NCI-H510A (cell line): ENCODE measurements at regions not wholly inside any gene's neighbourhood (a gene's known extent, or its start where the extent isn't known, plus 50 kb on each side); places are given as distances from the start of the nearest gene placed in this dataset.

ENCODE experiments used
- DNase-seq: peaks from one replicate; lab custom pipeline; 2025; lab: John Stamatoyannopoulos, UW

GRCh38 chr22:49051491-49052022 is 776.1 kb downstream of the BRD1 start:
- no peak for DNase-seq

GRCh38 chr22:49049691-49050090 is 778.0 kb downstream of the BRD1 start:
- no peak for DNase-seq

GRCh38 chr22:49048591-49048990 is 779.1 kb downstream of the BRD1 start:
- DNase-seq, result no peak

- DNase-seq, result no peak
Measured at GRCh38 chr22:49047447-49047846, 780.2 kb downstream of the BRD1 start.

GRCh38 chr22:49046546-49047361 is 780.9 kb downstream of the BRD1 start:
- DNase-seq, result peak; percentile 51

- no peak for DNase-seq
Measured at GRCh38 chr22:49046000-49046545, 781.6 kb downstream of the BRD1 start.

GRCh38 chr22:49045276-49045675 is 782.4 kb downstream of the BRD1 start:
- DNase-seq, result no peak

- DNase-seq, result no peak
Measured at GRCh38 chr22:49044776-49045175, 782.9 kb downstream of the BRD1 start.

GRCh38 chr22:49044091-49044490 is 783.6 kb downstream of the BRD1 start:
- no peak for DNase-seq

GRCh38 chr22:49042877-49043859 is 784.5 kb downstream of the BRD1 start:
- no peak for DNase-seq

- no peak for DNase-seq
Measured at GRCh38 chr22:49042066-49042465, 785.6 kb downstream of the BRD1 start.

- no peak for DNase-seq
Measured at GRCh38 chr22:49040754-49041467, 786.8 kb downstream of the BRD1 start.

GRCh38 chr22:49040111-49040510 is 787.6 kb downstream of the BRD1 start:
- no peak for DNase-seq

- no peak for DNase-seq
Measured at GRCh38 chr22:49039625-49040024, 788.0 kb downstream of the BRD1 start.

- DNase-seq, result no peak
Measured at GRCh38 chr22:49037701-49038245, 789.9 kb downstream of the BRD1 start.

- no peak for DNase-seq
Measured at GRCh38 chr22:49036513-49036912, 791.2 kb downstream of the BRD1 start.

GRCh38 chr22:49035818-49036457 is 791.7 kb downstream of the BRD1 start:
- no peak for DNase-seq

GRCh38 chr22:49034836-49035817 is 792.5 kb downstream of the BRD1 start:
- no peak for DNase-seq

- DNase-seq, result no peak
Measured at GRCh38 chr22:49033616-49034015, 794.1 kb downstream of the BRD1 start.

GRCh38 chr22:49032821-49033220 is 794.9 kb downstream of the BRD1 start:
- DNase-seq, result no peak
